Glutamatergic neuron (in vitro differentiated cells): ENCODE measurements at regions not wholly inside any gene's neighbourhood (a gene's known extent, or its start where the extent isn't known, plus 50 kb on each side); places are given as distances from the start of the nearest gene placed in this dataset.

ENCODE experiments used
- DNase-seq: peaks from one replicate; pipeline ENCODE4 v3.0.0; 2022
- H3K27ac Mint-ChIP-seq: one replicate; pipeline ENCODE4 v1.8.0; 2020; ENCODE audit warnings: mild to moderate bottlenecking, mixed read lengths, inconsistent platforms; ENCODE audit not compliant: unreplicated experiment
- H3K27me3 Mint-ChIP-seq: one replicate; pipeline ENCODE4 v1.8.0; 2020; ENCODE audit warnings: mild to moderate bottlenecking, moderate library complexity, mixed read lengths, inconsistent platforms; ENCODE audit not compliant: unreplicated experiment
- H3K36me3 Mint-ChIP-seq: one replicate; pipeline ENCODE4 v1.8.0; 2020; ENCODE audit warnings: mild to moderate bottlenecking, mixed read lengths, inconsistent platforms; ENCODE audit not compliant: unreplicated experiment
- H3K4me1 Mint-ChIP-seq: one replicate; pipeline ENCODE4 v1.8.0; 2020; ENCODE audit warnings: mild to moderate bottlenecking, low read depth, mixed read lengths, inconsistent platforms; ENCODE audit not compliant: unreplicated experiment
- H3K4me3 Mint-ChIP-seq: one replicate; pipeline ENCODE4 v1.8.0; 2020; ENCODE audit warnings: mild to moderate bottlenecking, mixed read lengths, inconsistent platforms; ENCODE audit not compliant: unreplicated experiment
- H3K9me3 Mint-ChIP-seq: one replicate; pipeline ENCODE4 v1.8.0; 2020; ENCODE audit warnings: mild to moderate bottlenecking, moderate library complexity, mixed read lengths, inconsistent platforms; ENCODE audit not compliant: unreplicated experiment
- TF ChIP-seq, protein P1 (sequence below): fragments of 200-600 bp; sonication (generic); IDR thresholded peaks from one replicate; pipeline ENCODE4 v1.5.0; 2021; ENCODE audit not compliant: partially characterized antibody, unreplicated experiment

DNA sequence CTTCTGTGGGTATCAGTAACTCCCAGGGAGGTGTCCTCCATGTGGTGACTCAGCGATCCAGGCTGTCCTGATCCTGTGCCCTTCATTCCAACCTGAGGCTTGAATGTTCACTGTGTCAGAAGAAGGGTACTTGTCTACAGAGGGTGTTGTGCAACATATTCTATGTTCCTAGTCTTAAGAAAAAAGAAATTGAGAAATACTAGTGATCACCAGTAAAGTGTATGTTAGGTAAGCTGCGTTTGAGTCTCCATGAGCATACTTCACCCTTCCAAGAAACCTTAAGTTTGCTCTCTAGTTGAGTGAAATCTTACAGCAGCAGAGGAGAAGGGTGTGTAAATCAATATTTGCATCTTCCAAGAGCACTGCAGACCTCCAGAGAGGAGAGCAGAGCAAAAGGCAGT lies 122.2 kb upstream of the SLC24A5 start:
- no peaks in the 10 kb centered on the region for H3K9me3 Mint-ChIP-seq
- no peak overlapping the region for H3K4me3 Mint-ChIP-seq
- DNase-seq: no peak
- H3K36me3 Mint-ChIP-seq: no peaks in the 10 kb centered on the region
- TF ChIP-seq, protein P1, sequence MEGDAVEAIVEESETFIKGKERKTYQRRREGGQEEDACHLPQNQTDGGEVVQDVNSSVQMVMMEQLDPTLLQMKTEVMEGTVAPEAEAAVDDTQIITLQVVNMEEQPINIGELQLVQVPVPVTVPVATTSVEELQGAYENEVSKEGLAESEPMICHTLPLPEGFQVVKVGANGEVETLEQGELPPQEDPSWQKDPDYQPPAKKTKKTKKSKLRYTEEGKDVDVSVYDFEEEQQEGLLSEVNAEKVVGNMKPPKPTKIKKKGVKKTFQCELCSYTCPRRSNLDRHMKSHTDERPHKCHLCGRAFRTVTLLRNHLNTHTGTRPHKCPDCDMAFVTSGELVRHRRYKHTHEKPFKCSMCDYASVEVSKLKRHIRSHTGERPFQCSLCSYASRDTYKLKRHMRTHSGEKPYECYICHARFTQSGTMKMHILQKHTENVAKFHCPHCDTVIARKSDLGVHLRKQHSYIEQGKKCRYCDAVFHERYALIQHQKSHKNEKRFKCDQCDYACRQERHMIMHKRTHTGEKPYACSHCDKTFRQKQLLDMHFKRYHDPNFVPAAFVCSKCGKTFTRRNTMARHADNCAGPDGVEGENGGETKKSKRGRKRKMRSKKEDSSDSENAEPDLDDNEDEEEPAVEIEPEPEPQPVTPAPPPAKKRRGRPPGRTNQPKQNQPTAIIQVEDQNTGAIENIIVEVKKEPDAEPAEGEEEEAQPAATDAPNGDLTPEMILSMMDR: no peak
- no peak overlapping the region for H3K27ac Mint-ChIP-seq
- no peaks in the 10 kb centered on the region for H3K27me3 Mint-ChIP-seq
- H3K4me1 Mint-ChIP-seq: peaks cover 3% of the 10 kb centered on the region

DNA sequence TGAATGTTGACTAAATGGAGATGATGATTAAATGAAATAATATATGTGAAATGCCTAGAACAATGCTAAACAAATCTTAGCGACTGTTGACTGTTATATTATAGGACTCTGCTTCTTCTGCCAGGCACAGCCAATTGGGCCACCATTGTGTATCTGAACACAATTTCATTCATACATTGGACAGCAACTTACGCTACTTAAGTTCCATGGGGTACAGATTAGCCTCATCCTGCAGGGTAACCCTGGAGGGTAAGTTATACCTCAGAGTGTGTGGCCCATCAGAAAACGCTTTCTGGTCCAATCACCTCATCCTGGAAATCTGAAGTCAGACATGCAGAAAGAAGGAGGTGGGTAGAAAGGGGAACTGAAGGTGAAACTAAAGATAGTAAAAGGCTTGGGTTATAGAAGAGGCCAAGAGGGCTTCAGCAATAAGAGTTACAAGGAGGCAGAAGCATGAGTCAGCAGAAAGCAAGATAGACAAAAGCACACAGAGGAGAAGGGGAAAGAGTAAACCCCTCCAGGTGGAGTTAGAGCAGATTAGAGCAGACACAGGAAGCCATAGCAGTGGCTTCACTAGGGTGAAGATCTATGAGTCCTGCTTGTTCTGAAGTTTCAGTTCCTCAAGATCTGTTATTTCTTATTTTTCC lies 119.3 kb upstream of the SLC24A5 start:
- no peak overlapping the region for H3K4me3 Mint-ChIP-seq
- H3K27ac Mint-ChIP-seq: no peak overlapping the region
- TF ChIP-seq, protein P1: no peak
- no peaks in the 10 kb centered on the region for H3K36me3 Mint-ChIP-seq
- peaks cover 10% of the 10 kb centered on the region for H3K4me1 Mint-ChIP-seq
- no peaks in the 10 kb centered on the region for H3K27me3 Mint-ChIP-seq
- no peaks in the 10 kb centered on the region for H3K9me3 Mint-ChIP-seq
- no peak for DNase-seq

DNA sequence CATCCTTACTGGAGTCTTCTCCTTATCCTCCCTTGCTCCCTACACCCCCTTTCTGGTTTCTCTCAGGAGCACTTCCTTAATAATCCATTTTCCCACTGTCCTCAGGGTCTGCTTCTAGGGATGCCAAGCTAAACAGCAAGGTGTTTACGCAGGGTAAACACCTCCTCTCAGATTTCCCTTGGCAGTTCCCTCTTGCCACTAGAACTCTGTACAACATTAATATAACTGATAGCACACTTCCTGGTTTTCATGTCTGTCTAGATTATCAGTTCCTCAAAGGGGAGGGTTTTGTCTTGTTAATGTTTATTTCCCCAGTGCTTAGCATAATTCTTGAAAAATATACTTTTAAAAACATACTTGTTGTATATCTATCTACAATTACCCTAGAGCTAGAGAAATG lies 118.0 kb upstream of the SLC24A5 start:
- H3K4me1 Mint-ChIP-seq: peaks cover 14% of the 10 kb centered on the region
- H3K4me3 Mint-ChIP-seq: no peak overlapping the region
- no peaks in the 10 kb centered on the region for H3K27me3 Mint-ChIP-seq
- H3K27ac Mint-ChIP-seq: no peak overlapping the region
- H3K36me3 Mint-ChIP-seq: no peaks in the 10 kb centered on the region
- no peak for DNase-seq
- TF ChIP-seq, protein P1: no peak
- peaks cover 1% of the 10 kb centered on the region for H3K9me3 Mint-ChIP-seq

DNA sequence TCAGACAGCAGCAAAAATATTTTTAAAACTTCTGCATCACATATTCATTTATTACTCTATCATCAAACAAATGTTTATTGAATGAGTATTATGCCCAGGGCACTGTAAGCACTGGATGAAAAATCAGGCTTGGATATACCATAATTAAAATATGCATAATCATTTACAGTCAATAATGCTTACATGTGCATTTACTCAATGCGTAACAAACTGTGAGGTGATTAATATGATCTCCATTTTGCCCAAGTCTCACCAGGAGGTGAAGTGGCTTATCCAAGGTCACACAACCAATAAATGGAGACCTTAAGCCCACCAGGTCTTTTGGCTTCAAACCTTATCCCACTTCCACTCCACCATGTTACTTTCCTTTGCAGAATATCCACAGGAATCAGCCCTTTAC lies 117.3 kb upstream of the SLC24A5 start:
- TF ChIP-seq, protein P1: no peak
- no peak overlapping the region for H3K27ac Mint-ChIP-seq
- H3K9me3 Mint-ChIP-seq: peaks cover 1% of the 10 kb centered on the region
- DNase-seq: no peak
- no peaks in the 10 kb centered on the region for H3K36me3 Mint-ChIP-seq
- no peak overlapping the region for H3K4me3 Mint-ChIP-seq
- H3K27me3 Mint-ChIP-seq: no peaks in the 10 kb centered on the region
- peaks cover 14% of the 10 kb centered on the region for H3K4me1 Mint-ChIP-seq

DNA sequence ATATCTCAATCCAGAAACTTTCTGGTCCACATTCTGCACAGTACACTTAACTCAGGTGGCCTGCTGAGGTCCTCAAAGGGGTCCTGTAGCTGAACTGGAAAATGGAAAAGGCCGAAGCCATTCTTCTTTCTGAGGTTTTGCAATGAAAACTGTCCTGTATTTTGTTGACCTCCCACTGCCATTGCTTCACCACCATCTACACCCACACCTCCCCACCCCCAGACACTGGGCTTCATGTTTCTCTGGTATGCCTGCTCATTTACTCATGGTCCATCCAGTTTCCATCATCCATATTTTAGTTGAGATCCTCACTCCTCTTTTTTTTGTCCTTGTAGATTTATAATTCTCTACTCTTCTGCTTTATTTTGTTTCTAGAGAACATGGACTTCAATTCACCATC lies 115.7 kb upstream of the SLC24A5 start:
- Mint-ChIP-seq H3K27ac (no peak overlapping the region), H3K27me3 (no peaks in the 10 kb centered on the region)
- TF ChIP-seq, protein P1: no peak

More for the DNA sequence above, 115.7 kb upstream of the SLC24A5 start:
- peaks cover 14% of the 10 kb centered on the region for H3K4me1 Mint-ChIP-seq
- peaks cover 1% of the 10 kb centered on the region for H3K9me3 Mint-ChIP-seq
- H3K4me3 Mint-ChIP-seq: no peak overlapping the region
- H3K36me3 Mint-ChIP-seq: no peaks in the 10 kb centered on the region
- DNase-seq: no peak
